ENCODE measurements at regions not wholly inside any gene's neighbourhood (a gene's known extent, or its start where the extent isn't known, plus 50 kb on each side); places are given as distances from the start of the nearest gene placed in this dataset.

DNA sequence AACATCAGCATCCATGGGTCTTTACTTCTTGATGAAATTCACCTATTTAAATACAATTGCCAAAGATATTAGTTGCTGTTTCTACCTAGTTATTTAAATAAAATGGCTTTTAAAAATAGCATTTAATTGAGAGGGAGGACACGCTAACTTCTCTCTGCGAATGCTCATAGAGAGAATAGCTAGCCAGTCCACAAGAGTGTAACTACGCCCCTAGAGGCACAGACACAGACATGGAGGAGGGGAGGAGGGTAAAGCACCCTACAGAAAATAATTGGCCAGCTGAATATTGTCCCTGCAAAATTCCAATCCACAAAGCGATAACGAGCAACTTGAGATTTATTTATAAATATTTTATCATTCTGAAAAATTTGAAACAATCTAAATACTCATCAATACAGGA lies 97.0 kb upstream of the PAPOLG start:
- DNase-seq, result no peak

- DNase-seq, result no peak
Measured at GRCh38 chr2:60661073-60661738, 94.9 kb upstream of the PAPOLG start.

GRCh38 chr2:60662781-60663180 lies 93.3 kb upstream of the PAPOLG start:
- no peak for DNase-seq

DNA sequence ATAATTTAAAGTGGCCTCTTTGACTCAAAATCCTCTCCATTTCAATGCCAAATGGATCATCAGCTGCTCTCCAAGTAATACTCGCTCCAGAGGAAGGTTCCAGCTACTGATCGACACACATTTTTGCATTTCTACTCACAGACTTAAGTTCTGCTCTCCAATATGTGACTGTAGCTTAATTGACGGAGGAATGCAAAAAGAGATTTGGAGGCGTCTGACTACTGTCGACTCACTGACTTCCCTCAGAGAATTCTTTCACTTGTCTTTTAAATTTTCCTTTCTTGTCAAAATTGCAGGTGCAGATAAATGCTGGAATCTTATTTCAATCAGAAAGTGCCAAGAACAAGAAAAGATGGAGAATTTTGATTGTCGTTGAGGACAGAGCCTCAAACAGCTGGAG lies 84.1 kb upstream of the PAPOLG start:
- no peak for DNase-seq

GRCh38 chr2:60674524-60675165 lies 81.4 kb upstream of the PAPOLG start:
- DNase-seq, result peak; percentile 64

DNA sequence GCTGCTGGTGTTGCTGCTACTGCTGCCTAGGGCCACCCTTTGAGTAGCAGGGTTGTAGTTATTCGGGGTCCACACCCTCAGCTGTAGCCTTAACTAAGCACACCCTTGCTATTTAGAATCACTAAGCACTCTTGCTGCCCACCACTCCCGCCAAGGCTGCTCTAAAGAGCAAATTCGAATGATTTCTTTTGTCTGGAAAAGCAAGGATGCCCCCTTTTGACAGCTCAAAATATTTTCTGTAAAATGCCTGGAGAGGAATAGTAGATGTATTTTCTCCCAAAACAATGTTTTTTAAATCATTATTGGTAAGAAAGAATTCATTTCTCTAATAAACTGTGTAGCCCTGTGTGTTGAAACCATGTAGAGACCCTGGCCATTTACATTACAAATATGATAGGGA lies 80.8 kb upstream of the PAPOLG start:
- DNase-seq, result no peak

- no peak for DNase-seq
Measured at GRCh38 chr2:60676706-60677330, 79.2 kb upstream of the PAPOLG start.

GRCh38 chr2:60677356-60677755 lies 78.7 kb upstream of the PAPOLG start:
- DNase-seq, result no peak

- no peak for DNase-seq
Measured at GRCh38 chr2:60678551-60678950, 77.5 kb upstream of the PAPOLG start.

GRCh38 chr2:60679036-60679780 lies 76.9 kb upstream of the PAPOLG start:
- no peak for DNase-seq

GRCh38 chr2:60693551-60693950 lies 62.5 kb upstream of the PAPOLG start:
- DNase-seq, result no peak

GRCh38 chr2:60695793-60696192 lies 60.3 kb upstream of the PAPOLG start:
- DNase-seq, result no peak

- no peak for DNase-seq
Measured at GRCh38 chr2:60699617-60700016, 56.5 kb upstream of the PAPOLG start.

GRCh38 chr2:60706021-60706420 lies 50.0 kb upstream of the PAPOLG start:
- DNase-seq, result peak; percentile 3
